Fibroblast of pulmonary artery (primary cell): ENCODE measurements at regions not wholly inside any gene's neighbourhood (a gene's known extent, or its start where the extent isn't known, plus 50 kb on each side); places are given as distances from the start of the nearest gene placed in this dataset.
"Not testable (repeated sequence)": the region's sequence is repeated elsewhere in the genome, so short reads cannot be mapped to it uniquely, and the experiment has no call there.

Experiments
- DNase-seq: peaks from one replicate; pipeline ENCODE4 v3.0.0-alpha.2; 2010; ENCODE audit warnings: low read depth
- H3K4me3 ChIP-seq: replicated peaks from 2 replicates; pipeline ENCODE4 v1.5.1; 2011; ENCODE audit warnings: low read depth, mild to moderate bottlenecking, control low read depth, low read length, moderate library complexity
- CTCF ChIP-seq: IDR thresholded peaks from 2 replicates; pipeline ENCODE4 v1.5.1; 2011; ENCODE audit warnings: mild to moderate bottlenecking, control low read depth, low read length, inconsistent platforms; ENCODE audit errors: missing control alignments

GRCh38 chr4:13711233-13711785 is 83.8 kb upstream of the BOD1L1 start:
- no peak for TF ChIP-seq CTCF
- no peak overlapping the region for H3K4me3 ChIP-seq
- DNase-seq, result no peak

DNA sequence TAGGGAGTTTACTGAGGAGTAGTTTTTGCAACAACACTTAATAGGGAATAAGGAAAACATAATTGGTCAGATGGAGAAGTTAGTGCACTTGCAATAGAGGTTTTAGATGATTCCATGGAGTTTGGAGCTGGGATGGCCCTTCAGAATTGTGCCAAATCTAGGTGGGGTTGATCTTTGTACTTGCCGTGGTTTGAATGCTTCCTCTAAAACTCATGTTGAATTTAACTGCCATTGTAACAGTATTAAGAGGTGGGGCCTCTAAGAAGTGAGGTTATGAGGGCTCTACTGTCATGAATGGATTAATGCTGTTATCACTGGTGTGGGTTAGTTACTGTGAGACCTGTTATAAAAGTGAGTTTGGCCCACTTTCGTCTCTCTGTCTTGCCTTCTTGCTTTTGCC is 94.4 kb upstream of the BOD1L1 start:
- DNase-seq, result no peak
- no peak for TF ChIP-seq CTCF
- H3K4me3 ChIP-seq, result no peak overlapping the region

- no peak overlapping the region for H3K4me3 ChIP-seq
- DNase-seq, result no peak
- no peak for TF ChIP-seq CTCF
These were observed 95.1 kb upstream of the BOD1L1 start for GRCh38 chr4:13722649-13723048.

GRCh38 chr4:13728761-13729160 is 101.2 kb upstream of the BOD1L1 start:
- no peak overlapping the region for H3K4me3 ChIP-seq
- no peak for DNase-seq
- TF ChIP-seq CTCF, result no peak

DNA sequence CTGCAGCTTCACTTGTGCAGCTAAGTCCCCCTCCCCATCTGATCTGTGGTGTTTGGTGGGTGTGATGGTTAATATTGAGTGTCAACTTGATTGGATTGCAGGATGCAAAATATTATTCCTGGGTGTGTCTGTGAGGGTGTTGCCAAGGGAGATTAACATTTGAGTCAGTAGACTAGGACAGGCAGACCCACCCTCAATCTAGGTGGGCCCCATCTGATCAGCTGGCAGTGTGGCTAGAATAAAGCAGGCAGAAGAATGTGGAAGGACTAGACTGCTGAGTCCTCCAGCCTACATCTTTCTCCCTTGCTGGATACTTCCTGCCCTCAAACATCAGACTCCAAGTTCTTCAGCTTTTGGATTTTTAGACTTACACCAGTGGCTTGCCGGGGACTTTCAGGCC is 103.5 kb upstream of the BOD1L1 start:
- no peak for TF ChIP-seq CTCF

DNA sequence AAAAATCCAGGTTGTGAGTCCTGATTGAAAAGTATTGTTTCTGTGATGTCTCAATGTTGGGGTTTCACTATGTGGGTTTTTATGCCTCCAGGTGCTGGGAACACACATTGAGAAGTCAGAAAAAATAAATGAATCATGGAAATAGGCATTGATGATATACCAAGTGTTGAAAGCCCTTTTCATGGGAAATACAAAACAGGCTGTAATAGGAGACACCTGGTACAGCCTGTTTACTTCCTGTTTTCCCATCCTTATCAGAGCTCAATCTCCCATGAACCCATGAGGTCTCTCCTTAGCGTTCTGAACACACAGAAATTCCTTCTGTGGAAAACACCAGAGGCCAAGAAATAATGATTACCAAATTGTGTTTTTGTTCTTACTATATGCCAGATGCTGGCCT is 106.3 kb upstream of the BOD1L1 start:
- no peak overlapping the region for H3K4me3 ChIP-seq
- DNase-seq, result peak; percentile 41
- no peak for TF ChIP-seq CTCF

More for the DNA sequence above, 103.5 kb upstream of the BOD1L1 start:
- DNase-seq, result no peak
- no peak overlapping the region for H3K4me3 ChIP-seq

DNA sequence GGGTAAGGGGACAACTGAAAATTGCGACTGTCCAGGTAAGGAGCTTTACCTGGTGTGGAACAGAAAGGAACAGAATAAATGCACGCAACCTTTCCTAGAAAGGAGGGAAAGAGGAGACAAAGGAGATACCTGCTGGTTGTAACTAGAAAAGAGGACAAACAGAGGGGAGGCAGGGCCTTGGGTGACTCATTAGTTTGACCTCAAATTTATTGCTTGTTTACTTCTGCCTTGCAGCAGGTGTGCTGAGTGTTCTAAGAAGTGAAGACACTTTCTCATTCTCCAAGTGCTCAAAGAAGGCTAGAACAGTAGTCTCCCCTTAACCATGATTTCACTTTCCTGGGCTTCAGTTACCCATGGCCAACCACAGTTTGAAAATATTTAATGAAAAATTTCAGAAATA is 123.1 kb upstream of the BOD1L1 start:
- H3K4me3 ChIP-seq, result no peak overlapping the region
- no peak for TF ChIP-seq CTCF
- no peak for DNase-seq

DNA sequence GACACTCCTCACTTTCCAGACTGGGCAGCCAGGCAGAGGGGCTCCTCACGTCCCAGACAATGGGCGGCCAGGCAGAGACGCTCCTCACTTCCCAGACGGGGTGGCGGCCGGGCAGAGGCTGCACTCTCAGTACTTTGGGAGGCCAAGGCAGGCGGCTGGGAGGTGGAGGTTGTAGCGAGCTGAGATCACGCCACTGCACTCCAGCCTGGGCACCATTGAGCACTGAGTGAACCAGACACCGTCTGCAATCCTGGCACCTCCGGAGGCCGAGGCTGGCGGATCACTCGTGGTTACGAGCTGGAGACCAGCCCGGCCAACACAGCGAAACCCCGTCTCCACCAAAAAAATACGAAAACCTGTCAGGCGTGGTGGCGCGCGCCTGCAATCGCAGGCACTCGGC is 134.1 kb upstream of the BOD1L1 start:
- not testable (repeated sequence) for H3K4me3 ChIP-seq, DNase-seq
